ENCODE measurements at regions not wholly inside any gene's neighbourhood (a gene's known extent, or its start where the extent isn't known, plus 50 kb on each side); places are given as distances from the start of the nearest gene placed in this dataset.
A peak's percentile ranks its signal among the peaks of the same experiment; 100 is the strongest.

GRCh38 chr10:83769281-83769820 lies 370.0 kb upstream of the GHITM start:
- no peaks in the 10 kb centered on the region for H4K20me1 ChIP-seq (replicated peaks in 1 of 2; ENCODE audit: control insufficient read depth in 1 of 2, insufficient read depth in 2 of 2, low read length in 2 of 2)
- no peak overlapping the region for H3K23ac ChIP-seq (ENCODE audit: insufficient read length)
- no peaks in the 10 kb centered on the region for H3K79me2 ChIP-seq (ENCODE audit: control insufficient read depth in 1 of 2, insufficient read depth in 2 of 2, low read length in 2 of 2)
- H3K4me3 ChIP-seq (ENCODE audit: extremely low read depth in 1 of 4, insufficient read depth in 2 of 4, low read depth in 3 of 4, low read length in 4 of 4), result no peak overlapping the region
- no peak overlapping the region for H2AK5ac ChIP-seq (ENCODE audit: low read depth, low read length)
- no peak overlapping the region for H3K4ac ChIP-seq (replicated peaks; ENCODE audit: insufficient read length, low read depth, low read length)
- H3K9ac ChIP-seq (replicated peaks in 1 of 4; ENCODE audit: extremely low read depth in 1 of 4, low read depth in 3 of 4, low read length in 3 of 4), result no peak overlapping the region
- ChIA-PET CTCF (ENCODE audit: partially characterized antibody) (interaction anchor here (0.5 to 2.0 kb wide), 3 partner anchors 8 to 216 kb away, joined by 3 to 7 read pairs (median 3); no protein-coding TSS in a partner anchor), POLR2A (ENCODE audit: partially characterized antibody) (no interaction called here)
- H2BK12ac ChIP-seq (ENCODE audit: low read depth, low read length), result no peak overlapping the region
- H3K27ac ChIP-seq (ENCODE audit: low read depth, low read length), result no peak overlapping the region
- no peak for TF ChIP-seq KDM5A (IDR thresholded peaks at IDR 0.05; ENCODE audit: low read length)
- TF ChIP-seq USF2 (IDR thresholded peaks at IDR 0.05; ENCODE audit: low read length), result no peak
- TF ChIP-seq CTBP2 (IDR thresholded peaks at IDR 0.05; ENCODE audit: borderline replicate concordance, insufficient read depth, insufficient read length, low read length), result no peak
- H3K9me3 ChIP-seq (ENCODE audit: insufficient read depth in 2 of 2, low read depth in 1 of 2, low read length in 1 of 2), result 0 out of 4 replicates have a peak, but pooled peaks cover 0 to 2% of the 10 kb centered on the region in 2 experiments
- H3K79me1 ChIP-seq (ENCODE audit: low read depth, low read length), result no peaks in the 10 kb centered on the region
- DNase-seq (ENCODE audit: low read depth in 1 of 2, low spot score in 2 of 2) (no peak), FAIRE-seq (no peak)
- WGBS, 2 experiments (ENCODE audit: extremely low coverage in 1 of 2, insufficient coverage in 1 of 2, insufficient read length in 1 of 2, insufficient replicate concordance in 2 of 2, low coverage in 1 of 2, low lambda C conversion rate in 2 of 2, missing lambda C conversion rate in 1 of 2), result 91% methylated on average over 5 of the region's 5 CpGs; no CpG with 5 or more reads in 1 of the 2 experiments
- no peak overlapping the region for H2BK120ac ChIP-seq (replicated peaks; ENCODE audit: low read depth, low read length)
- 0 out of 2 replicates have a peak overlapping the region, but pooled peaks have one; percentile 22 for H2AFZ ChIP-seq (ENCODE audit: low read length)
- no peak overlapping the region for H4K5ac ChIP-seq (ENCODE audit: insufficient read length, low read depth, low read length)
- H4K91ac ChIP-seq (replicated peaks; ENCODE audit: insufficient read length, low read length), result no peak overlapping the region
- no peak overlapping the region for H2BK5ac ChIP-seq (ENCODE audit: low read depth, low read length)
- H2BK15ac ChIP-seq (ENCODE audit: low read length), result no peak overlapping the region
- H3K27me3 ChIP-seq (replicated peaks in 1 of 4; ENCODE audit: control insufficient read depth in 3 of 4, extremely low read depth in 1 of 4, insufficient read depth in 3 of 4, low read length in 3 of 4), result peaks cover 0 to 4% (median 0%) of the 10 kb centered on the region in 4 experiments; a peak in 1 of 7 replicates
- no peak overlapping the region for H3K18ac ChIP-seq (ENCODE audit: extremely low read depth, low read length)
- no peak overlapping the region for H2BK20ac ChIP-seq (ENCODE audit: low read length)
- H3K23me2 ChIP-seq (ENCODE audit: low read depth, low read length), result no peaks in the 10 kb centered on the region
- no peak overlapping the region for H3K56ac ChIP-seq (replicated peaks; ENCODE audit: insufficient read length, low read depth, low read length)
- H3K4me1 ChIP-seq (replicated peaks in 1 of 4; ENCODE audit: control insufficient read depth in 3 of 4, insufficient read depth in 4 of 4, low read length in 3 of 4), result no peaks in the 10 kb centered on the region
- H3K4me2 ChIP-seq (ENCODE audit: insufficient read depth in 1 of 2, low read depth in 2 of 2, low read length in 2 of 2), result no peak overlapping the region
- H4K8ac ChIP-seq (ENCODE audit: extremely low read depth, insufficient read depth, low read length), result no peak overlapping the region
- H3K36me3 ChIP-seq (ENCODE audit: control insufficient read depth in 2 of 4, insufficient read depth in 4 of 4, low read length in 3 of 4), result no peaks in the 10 kb centered on the region
- no peak overlapping the region for H3K14ac ChIP-seq (ENCODE audit: insufficient read length)
